ENCODE measurements at regions not wholly inside any gene's neighbourhood (a gene's known extent, or its start where the extent isn't known, plus 50 kb on each side); places are given as distances from the start of the nearest gene placed in this dataset.

- DNase-seq = no peak
Observed at GRCh38 chr5:8613078-8613685, 744.2 kb downstream of the MTRR start.

GRCh38 chr5:8615142-8615858 is 746.4 kb downstream of the MTRR start:
- DNase-seq = no peak
- in situ Hi-C loops (cut with HindIII; ENCODE audit: low pct_ligation_motif_present, low pct_unique_long_range_greater_than_20kb, low sequenced_read_pairs) = no loop called here

More at GRCh38 chr5:8613078-8613685, 744.2 kb downstream of the MTRR start:
- in situ Hi-C loops (cut with HindIII; ENCODE audit: low pct_ligation_motif_present, low pct_unique_long_range_greater_than_20kb, low sequenced_read_pairs) = no loop called here

- in situ Hi-C loops (cut with HindIII; ENCODE audit: low pct_ligation_motif_present, low pct_unique_long_range_greater_than_20kb, low sequenced_read_pairs) = no loop called here
- no peak for DNase-seq
Observed at GRCh38 chr5:8628521-8628920, 759.6 kb downstream of the MTRR start.

GRCh38 chr5:8633259-8633658 is 764.3 kb downstream of the MTRR start:
- in situ Hi-C loops (cut with HindIII; ENCODE audit: low pct_ligation_motif_present, low pct_unique_long_range_greater_than_20kb, low sequenced_read_pairs) = no loop called here
- no peak for DNase-seq

- peak; percentile 14 for DNase-seq
- in situ Hi-C loops (cut with HindIII; ENCODE audit: low pct_ligation_motif_present, low pct_unique_long_range_greater_than_20kb, low sequenced_read_pairs) = no loop called here
Observed at GRCh38 chr5:8633696-8634095, 764.7 kb downstream of the MTRR start.

GRCh38 chr5:8634219-8634618 is 765.3 kb downstream of the MTRR start:
- in situ Hi-C loops (cut with HindIII; ENCODE audit: low pct_ligation_motif_present, low pct_unique_long_range_greater_than_20kb, low sequenced_read_pairs) = no loop called here
- no peak for DNase-seq

GRCh38 chr5:8641786-8642505 is 773.0 kb downstream of the MTRR start:
- in situ Hi-C loops (cut with HindIII; ENCODE audit: low pct_ligation_motif_present, low pct_unique_long_range_greater_than_20kb, low sequenced_read_pairs) = no loop called here
- DNase-seq = no peak

- in situ Hi-C loops (cut with HindIII; ENCODE audit: low pct_ligation_motif_present, low pct_unique_long_range_greater_than_20kb, low sequenced_read_pairs) = no loop called here
Observed at GRCh38 chr5:8644377-8644776, 775.4 kb downstream of the MTRR start.

GRCh38 chr5:8647111-8647510 is 778.2 kb downstream of the MTRR start:
- no peak for DNase-seq
- in situ Hi-C loops (cut with HindIII; ENCODE audit: low pct_ligation_motif_present, low pct_unique_long_range_greater_than_20kb, low sequenced_read_pairs) = no loop called here

More at GRCh38 chr5:8644377-8644776, 775.4 kb downstream of the MTRR start:
- DNase-seq = no peak

- DNase-seq = no peak
- in situ Hi-C loops (cut with HindIII; ENCODE audit: low pct_ligation_motif_present, low pct_unique_long_range_greater_than_20kb, low sequenced_read_pairs) = no loop called here
Observed at GRCh38 chr5:8650186-8650585, 781.2 kb downstream of the MTRR start.

- in situ Hi-C loops (cut with HindIII; ENCODE audit: low pct_ligation_motif_present, low pct_unique_long_range_greater_than_20kb, low sequenced_read_pairs) = no loop called here
- DNase-seq = no peak
Observed at GRCh38 chr5:8660133-8660893, 791.4 kb downstream of the MTRR start.

GRCh38 chr5:8663374-8663773 is 794.4 kb downstream of the MTRR start:
- in situ Hi-C loops (cut with HindIII; ENCODE audit: low pct_ligation_motif_present, low pct_unique_long_range_greater_than_20kb, low sequenced_read_pairs) = no loop called here
- DNase-seq = no peak

GRCh38 chr5:8675182-8675581 is 806.2 kb downstream of the MTRR start:
- DNase-seq = no peak
- in situ Hi-C loops (cut with HindIII; ENCODE audit: low pct_ligation_motif_present, low pct_unique_long_range_greater_than_20kb, low sequenced_read_pairs) = no loop called here

GRCh38 chr5:8676695-8677094 is 807.7 kb downstream of the MTRR start:
- no peak for DNase-seq
- in situ Hi-C loops (cut with HindIII; ENCODE audit: low pct_ligation_motif_present, low pct_unique_long_range_greater_than_20kb, low sequenced_read_pairs) = no loop called here

- DNase-seq = no peak
- in situ Hi-C loops (cut with HindIII; ENCODE audit: low pct_ligation_motif_present, low pct_unique_long_range_greater_than_20kb, low sequenced_read_pairs) = no loop called here
Observed at GRCh38 chr5:8682381-8682780, 813.4 kb downstream of the MTRR start.

- in situ Hi-C loops (cut with HindIII; ENCODE audit: low pct_ligation_motif_present, low pct_unique_long_range_greater_than_20kb, low sequenced_read_pairs) = no loop called here
- no peak for DNase-seq
Observed at GRCh38 chr5:8683496-8683895, 814.5 kb downstream of the MTRR start.

GRCh38 chr5:8685704-8686103 is 816.8 kb downstream of the MTRR start:
- no peak for DNase-seq

GRCh38 chr5:8686707-8687106 is 817.8 kb downstream of the MTRR start:
- no peak for DNase-seq
- in situ Hi-C loops (cut with HindIII; ENCODE audit: low pct_ligation_motif_present, low pct_unique_long_range_greater_than_20kb, low sequenced_read_pairs) = no loop called here

More at GRCh38 chr5:8685704-8686103, 816.8 kb downstream of the MTRR start:
- in situ Hi-C loops (cut with HindIII; ENCODE audit: low pct_ligation_motif_present, low pct_unique_long_range_greater_than_20kb, low sequenced_read_pairs) = no loop called here

- DNase-seq = no peak
- in situ Hi-C loops (cut with HindIII; ENCODE audit: low pct_ligation_motif_present, low pct_unique_long_range_greater_than_20kb, low sequenced_read_pairs) = no loop called here
Observed at GRCh38 chr5:8689773-8690172, 820.8 kb downstream of the MTRR start.

Data from ACHN (cell line).